OCI-LY1 (cell line): ENCODE measurements at regions not wholly inside any gene's neighbourhood (a gene's known extent, or its start where the extent isn't known, plus 50 kb on each side); places are given as distances from the start of the nearest gene placed in this dataset.

Source experiments
- H2AFZ ChIP-seq: fragments of 200-600 bp; sonication (generic), shearing (Covaris generic); 2 replicates; pipeline ENCODE4 v1.6.0; 2014; ENCODE audit warnings: antibody characterized with exemption, mild to moderate bottlenecking, low read length
- H3F3A ChIP-seq: fragments of 200-600 bp; sonication (generic), shearing (Covaris generic); 2 replicates; pipeline ENCODE4 v1.6.0; 2014; ENCODE audit warnings: mild to moderate bottlenecking, antibody characterized with exemption, low read length, moderate library complexity; ENCODE audit not compliant: insufficient read depth
- H3K27ac ChIP-seq: fragments of 200-600 bp; sonication (generic); 2 replicates; pipeline ENCODE4 v1.5.1; 2014; ENCODE audit warnings: low read length, mixed run types, mild to moderate bottlenecking, low read depth; ENCODE audit not compliant: poor library complexity, severe bottlenecking
- H3K27me3 ChIP-seq: fragments of 200-600 bp; sonication (generic); 2 replicates; pipeline ENCODE4 v1.6.0; 2014; ENCODE audit warnings: antibody characterized with exemption, mild to moderate bottlenecking, low read length, moderate library complexity; ENCODE audit not compliant: insufficient read depth
- H3K36me3 ChIP-seq: fragments of 200-600 bp; sonication (generic); 2 replicates; pipeline ENCODE4 v1.6.1; 2014; ENCODE audit warnings: mild to moderate bottlenecking, antibody characterized with exemption, low read length, moderate library complexity, mixed read lengths; ENCODE audit not compliant: insufficient read depth
- H3K4me1 ChIP-seq: fragments of 200-600 bp; sonication (generic); 2 replicates; pipeline ENCODE4 v1.5.1; 2014; ENCODE audit warnings: mild to moderate bottlenecking, low read length, moderate library complexity; ENCODE audit not compliant: insufficient read depth, severe bottlenecking
- H3K4me2 ChIP-seq: fragments of 200-600 bp; sonication (generic), shearing (Covaris generic); 2 replicates; pipeline ENCODE4 v1.6.1; 2014; ENCODE audit warnings: low read length
- H3K4me3 ChIP-seq: fragments of 200-600 bp; sonication (generic); 2 replicates; pipeline ENCODE4 v1.5.1; 2014; ENCODE audit warnings: low read length, low read depth, mild to moderate bottlenecking, mixed read lengths; ENCODE audit not compliant: poor library complexity, severe bottlenecking
- H3K79me2 ChIP-seq: fragments of 200-600 bp; shearing (Covaris generic); 2 replicates; pipeline ENCODE4 v1.6.1; 2016; ENCODE audit warnings: mixed run types, low read length, mixed read lengths; ENCODE audit not compliant: insufficient read depth
- H3K9ac ChIP-seq: fragments of 200-600 bp; sonication (generic), shearing (Covaris generic); 2 replicates; pipeline ENCODE4 v1.6.1; 2014; ENCODE audit warnings: mild to moderate bottlenecking, low read length, mixed read lengths
- H3K9me2 ChIP-seq: fragments of 200-600 bp; sonication (generic), shearing (Covaris generic); 2 replicates; pipeline ENCODE4 v1.6.1; 2014; ENCODE audit warnings: low read depth, mild to moderate bottlenecking, low read length, mixed read lengths
- H3K9me3 ChIP-seq: fragments of 200-600 bp; shearing (Covaris generic); 2 replicates; pipeline ENCODE4 v1.6.1; 2014; ENCODE audit warnings: low read length, mixed read lengths
- H4K20me1 ChIP-seq: fragments of 200-600 bp; sonication (generic), shearing (Covaris generic); 2 replicates; pipeline ENCODE4 v1.6.0; 2016; ENCODE audit warnings: mild to moderate bottlenecking, low read length; ENCODE audit not compliant: insufficient read depth
- CTCF ChIP-seq: fragments of 200-600 bp; sonication (generic), shearing (Covaris generic); IDR thresholded peaks from 2 replicates; pipeline ENCODE4 v1.5.1; 2017; ENCODE audit warnings: mild to moderate bottlenecking, antibody characterized with exemption, low read length, moderate library complexity, mixed read lengths
- EZH2 ChIP-seq: fragments of 200-600 bp; sonication (generic), shearing (Covaris generic); IDR thresholded peaks from 2 replicates; pipeline ENCODE4 v1.8.0; 2017; ENCODE audit warnings: borderline replicate concordance, mixed run types, mild to moderate bottlenecking, antibody characterized with exemption, low read length, moderate library complexity, mixed read lengths

GRCh38 chr10:33056828-33057596, 99.0 kb upstream of the ITGB1 start:
- TF ChIP-seq CTCF (no peak), EZH2 (no peak)
- no peak overlapping the region for H3K4me2 ChIP-seq

DNA sequence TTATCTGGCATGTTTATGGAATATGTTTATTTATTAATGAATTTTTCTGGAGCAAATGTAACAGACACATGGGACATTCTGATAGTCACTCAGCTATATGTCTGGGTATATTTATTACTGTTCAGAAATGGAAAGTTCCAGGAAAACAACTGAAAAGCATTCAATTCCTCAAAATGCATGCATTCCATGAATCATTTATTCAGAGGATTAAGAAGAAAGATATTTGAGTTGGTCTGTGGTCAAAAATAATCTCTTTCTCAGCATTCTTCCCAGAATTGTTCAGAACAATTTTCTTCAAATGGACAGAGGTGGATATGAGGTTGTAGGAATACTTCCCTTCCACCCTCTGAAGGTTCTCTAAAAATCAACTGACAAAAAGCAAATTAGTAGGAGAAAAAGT, 97.6 kb upstream of the ITGB1 start:
- Histone ChIP-seq H3K4me3 (no peak overlapping the region), H3K4me1 (no peaks in the 10 kb centered on the region), H3K79me2 (no peaks in the 10 kb centered on the region), H3K27me3 (no peaks in the 10 kb centered on the region), H3K9me2 (no peaks in the 10 kb centered on the region), H3K4me2 (no peak overlapping the region), H3F3A (no peaks in the 10 kb centered on the region), H3K9ac (no peak overlapping the region), H3K9me3 (no peaks in the 10 kb centered on the region), H4K20me1 (no peaks in the 10 kb centered on the region), H3K36me3 (no peaks in the 10 kb centered on the region), H3K27ac (no peak overlapping the region), H2AFZ (no peak overlapping the region)
- TF ChIP-seq CTCF (no peak), EZH2 (no peak)

More at GRCh38 chr10:33056828-33057596, 99.0 kb upstream of the ITGB1 start:
- no peak overlapping the region for H3K4me3 ChIP-seq
- H3K9ac ChIP-seq, result no peak overlapping the region
- no peaks in the 10 kb centered on the region for H3K4me1 ChIP-seq
- no peak overlapping the region for H3K27ac ChIP-seq
- no peaks in the 10 kb centered on the region for H3F3A ChIP-seq
- H3K79me2 ChIP-seq, result no peaks in the 10 kb centered on the region
- H3K9me2 ChIP-seq, result no peaks in the 10 kb centered on the region
- H2AFZ ChIP-seq, result no peak overlapping the region
- no peaks in the 10 kb centered on the region for H3K36me3 ChIP-seq
- H4K20me1 ChIP-seq, result no peaks in the 10 kb centered on the region
- H3K9me3 ChIP-seq, result no peaks in the 10 kb centered on the region
- no peaks in the 10 kb centered on the region for H3K27me3 ChIP-seq

GRCh38 chr10:33052915-33053810, 95.1 kb upstream of the ITGB1 start:
- H3K4me3 ChIP-seq, result no peak overlapping the region
- no peaks in the 10 kb centered on the region for H3K9me3 ChIP-seq
- no peak overlapping the region for H2AFZ ChIP-seq
- no peak overlapping the region for H3K9ac ChIP-seq
- no peak overlapping the region for H3K27ac ChIP-seq
- no peak overlapping the region for H3K4me2 ChIP-seq
- no peaks in the 10 kb centered on the region for H3F3A ChIP-seq
- no peaks in the 10 kb centered on the region for H3K4me1 ChIP-seq
- H4K20me1 ChIP-seq, result no peaks in the 10 kb centered on the region
- H3K79me2 ChIP-seq, result no peaks in the 10 kb centered on the region
- no peaks in the 10 kb centered on the region for H3K9me2 ChIP-seq
- H3K27me3 ChIP-seq, result no peaks in the 10 kb centered on the region
- H3K36me3 ChIP-seq, result no peaks in the 10 kb centered on the region
- TF ChIP-seq EZH2 (no peak), CTCF (no peak)
